ENCODE measurements at regions not wholly inside any gene's neighbourhood (a gene's known extent, or its start where the extent isn't known, plus 50 kb on each side); places are given as distances from the start of the nearest gene placed in this dataset.

DNA sequence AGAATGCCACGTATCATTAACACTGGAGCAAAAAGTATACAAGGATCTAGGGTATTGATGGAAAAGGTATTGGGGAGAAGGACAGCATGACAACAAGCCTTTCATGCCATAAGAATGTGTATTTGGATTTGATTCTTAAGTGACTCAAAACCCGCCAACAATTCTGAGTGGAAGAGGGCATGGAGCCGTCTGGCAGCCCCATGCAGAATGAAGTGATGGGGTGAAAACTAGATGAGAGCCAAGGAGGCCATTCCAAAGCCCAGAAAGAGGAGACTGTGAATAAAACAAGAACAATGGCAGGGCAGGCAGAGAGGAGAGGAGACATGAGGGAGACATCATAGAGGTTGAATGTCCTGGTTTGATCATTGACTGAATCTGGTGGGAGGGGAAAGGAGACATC lies 272.3 kb upstream of the WWC1 start:
- no peak for DNase-seq (ENCODE audit: low read depth)

GRCh38 chr5:168020542-168021294 lies 270.7 kb upstream of the WWC1 start:
- no peak for DNase-seq (ENCODE audit: low read depth)

GRCh38 chr5:168022446-168023169 lies 268.8 kb upstream of the WWC1 start:
- DNase-seq (ENCODE audit: low read depth), result no peak

DNA sequence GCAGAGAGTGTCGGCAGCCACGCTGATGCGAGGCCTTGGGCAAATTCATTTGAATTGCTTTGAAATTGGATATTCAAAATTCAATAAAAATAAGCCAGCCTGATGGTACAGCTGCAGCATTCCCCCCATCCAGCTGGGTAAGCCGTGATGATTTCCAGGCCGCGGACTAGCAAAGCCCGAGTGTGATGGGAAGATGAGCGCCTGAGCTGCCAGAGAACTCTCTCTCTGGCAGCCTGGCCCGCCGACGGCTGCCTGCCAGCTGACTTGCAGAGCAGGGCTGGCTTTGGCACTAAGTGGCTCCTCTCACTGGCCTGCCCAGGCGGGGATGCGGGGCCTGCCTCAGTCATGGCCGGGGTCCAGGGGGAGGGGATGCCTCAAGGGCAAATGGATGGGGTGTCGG lies 268.3 kb upstream of the WWC1 start:
- no peak for DNase-seq (ENCODE audit: low read depth)

- DNase-seq (ENCODE audit: low read depth), result no peak
Measured at GRCh38 chr5:168024306-168024705, 267.1 kb upstream of the WWC1 start.

DNA sequence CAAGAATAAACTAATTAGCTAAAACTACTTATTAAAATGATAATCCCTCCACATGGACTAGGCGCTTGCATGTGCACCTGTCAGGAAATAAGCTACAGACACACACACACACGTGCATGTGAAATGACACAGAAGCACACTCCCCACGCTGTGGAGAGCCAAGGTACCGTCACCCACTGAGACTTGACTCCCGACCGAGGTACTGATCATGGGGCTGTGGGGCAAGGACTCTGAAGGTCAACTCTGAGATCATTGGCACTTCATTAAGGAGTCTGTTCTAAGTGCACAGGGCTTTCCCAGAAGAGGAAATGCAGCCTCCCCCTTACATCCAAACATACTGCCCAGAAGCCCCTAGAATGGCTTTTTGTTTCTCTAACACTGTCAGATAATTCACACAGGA lies 264.4 kb upstream of the WWC1 start:
- DNase-seq (ENCODE audit: low read depth), result no peak

GRCh38 chr5:168030912-168031311 lies 260.5 kb upstream of the WWC1 start:
- no peak for DNase-seq (ENCODE audit: low read depth)

DNA sequence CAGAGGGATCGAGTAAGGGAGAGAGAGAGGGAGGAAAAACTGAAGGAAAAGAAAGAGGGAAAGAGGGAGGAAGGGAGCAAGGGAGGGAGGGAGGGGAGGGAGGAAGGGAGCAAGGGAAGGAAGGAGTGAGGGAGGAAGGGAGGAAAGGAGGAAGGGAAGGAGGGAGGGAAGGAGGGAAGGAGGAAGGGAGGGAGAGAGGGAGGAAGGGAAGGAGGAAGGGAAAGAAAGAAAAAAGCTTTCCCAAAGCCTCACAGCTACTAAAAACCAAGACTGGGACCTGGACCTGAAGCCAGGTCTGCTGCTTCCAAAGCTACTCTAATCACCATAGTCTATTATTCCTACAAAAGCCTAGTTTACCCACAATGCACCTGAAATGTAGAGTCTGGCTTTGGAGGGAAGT lies 259.8 kb upstream of the WWC1 start:
- DNase-seq (ENCODE audit: low read depth), result no peak

DNA sequence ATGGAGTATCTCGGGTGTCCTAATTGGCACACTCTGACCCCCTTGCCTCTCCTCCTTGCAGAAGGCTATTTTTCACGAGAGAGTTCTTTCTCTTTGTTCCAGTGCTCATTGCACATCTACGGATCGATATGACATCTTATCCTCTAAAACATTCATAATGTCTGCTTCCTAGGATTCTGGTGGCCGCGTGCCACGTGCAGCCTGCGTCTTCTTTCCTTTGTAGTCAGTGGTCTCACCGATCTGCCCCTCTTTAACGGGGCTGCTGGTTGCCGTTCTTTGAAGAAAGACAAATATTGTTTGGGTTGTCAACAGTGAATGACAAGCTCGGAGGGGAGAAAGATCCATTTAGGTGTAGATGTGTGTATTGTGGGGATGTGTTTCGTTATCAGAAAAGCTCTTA lies 252.4 kb upstream of the WWC1 start:
- DNase-seq (ENCODE audit: low read depth), result no peak

- no peak for DNase-seq (ENCODE audit: low read depth)
Measured at GRCh38 chr5:168039566-168040248, 251.7 kb upstream of the WWC1 start.

GRCh38 chr5:168041583-168041982 lies 249.9 kb upstream of the WWC1 start:
- DNase-seq (ENCODE audit: low read depth), result no peak

DNA sequence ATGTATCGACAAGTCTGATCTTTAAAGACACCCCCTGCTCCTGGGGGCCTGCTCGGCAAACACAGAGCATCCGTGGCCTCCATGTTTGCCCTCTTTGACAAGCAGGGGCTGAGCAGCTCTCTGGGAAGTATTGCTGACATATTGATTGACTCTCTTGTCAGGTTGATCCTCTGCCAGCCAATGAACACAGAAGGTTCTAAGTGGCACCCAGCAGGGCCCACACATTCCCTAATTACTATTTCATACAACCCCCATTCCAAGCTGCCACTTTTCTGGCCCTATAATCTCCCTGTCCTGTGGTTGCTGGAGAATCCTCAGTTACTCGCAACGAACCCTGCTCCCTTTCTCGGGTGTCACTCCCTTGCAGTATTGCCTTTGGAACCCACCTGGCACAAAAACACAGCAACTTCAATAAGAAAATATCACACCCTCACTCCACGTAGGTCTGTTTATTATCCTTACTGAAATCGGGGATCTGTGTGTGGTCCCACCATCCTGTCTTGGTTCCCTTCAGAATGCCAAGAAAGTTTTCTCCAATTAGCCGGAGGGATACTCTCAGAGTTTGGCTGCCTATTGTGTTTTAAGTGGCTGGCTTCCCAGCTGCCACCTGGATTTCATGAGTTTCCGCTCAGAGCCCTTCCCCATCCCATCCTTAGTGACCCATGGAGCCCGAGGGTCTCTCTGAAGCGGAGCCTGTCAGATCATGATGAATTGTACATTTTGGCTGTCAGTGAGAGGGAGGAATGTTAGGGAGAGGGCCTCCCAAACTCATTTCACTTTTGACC lies 249.0 kb upstream of the WWC1 start:
- no peak for DNase-seq (ENCODE audit: low read depth)

DNA sequence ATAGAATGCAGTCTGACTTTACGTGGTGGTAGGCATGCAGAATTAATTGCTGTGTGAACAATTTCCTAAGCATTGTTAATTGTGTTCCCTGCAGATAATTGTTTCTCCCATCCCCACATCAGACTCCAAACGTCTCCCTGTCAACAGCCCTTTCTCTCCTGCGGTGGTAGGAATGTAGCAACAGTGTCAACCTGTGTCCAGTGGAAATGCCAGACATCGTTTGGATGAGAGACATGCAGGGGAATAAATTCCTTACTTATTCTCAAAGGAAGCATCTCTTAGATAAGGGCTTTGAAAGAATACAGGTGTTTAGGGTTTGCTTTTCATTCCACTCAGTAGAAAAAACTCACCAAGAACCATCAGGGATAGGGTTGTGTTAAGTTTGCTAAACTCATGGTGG lies 245.3 kb upstream of the WWC1 start:
- DNase-seq (ENCODE audit: low read depth), result no peak

DNA sequence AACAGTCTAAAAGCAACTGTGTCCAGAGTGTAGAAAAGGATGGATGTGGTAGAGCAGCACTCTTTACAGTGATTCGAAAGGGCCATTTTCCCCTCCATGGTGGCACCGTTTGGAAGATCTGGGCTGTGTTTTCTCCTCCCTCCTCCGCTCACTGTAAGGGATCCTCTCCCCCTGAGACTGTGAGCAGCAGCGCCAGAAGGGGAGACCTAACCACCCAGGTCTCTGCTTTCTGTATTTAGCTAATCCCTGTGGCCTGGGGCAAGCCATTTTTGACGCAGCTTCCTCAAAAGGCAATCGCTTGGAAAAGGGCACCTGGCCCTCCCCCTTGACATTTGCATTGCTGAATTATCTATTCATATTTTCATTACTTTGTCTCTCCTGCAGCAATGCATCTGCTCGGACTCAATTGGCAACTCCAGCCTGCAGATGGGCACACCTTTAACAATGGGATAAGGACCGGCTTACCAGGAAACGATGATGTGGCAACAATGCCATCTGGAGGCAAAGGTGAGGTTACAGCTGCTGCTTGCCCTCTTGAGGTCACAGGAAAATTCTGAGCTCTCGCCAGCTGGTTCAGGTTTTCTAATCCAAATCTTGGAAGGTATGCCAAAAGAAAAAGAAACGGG lies 244.3 kb upstream of the WWC1 start:
- DNase-seq (ENCODE audit: low read depth), result no peak

GRCh38 chr5:168047669-168048111 lies 243.8 kb upstream of the WWC1 start:
- DNase-seq (ENCODE audit: low read depth), result no peak

GRCh38 chr5:168048486-168048885 lies 243.0 kb upstream of the WWC1 start:
- DNase-seq (ENCODE audit: low read depth), result no peak

DNA sequence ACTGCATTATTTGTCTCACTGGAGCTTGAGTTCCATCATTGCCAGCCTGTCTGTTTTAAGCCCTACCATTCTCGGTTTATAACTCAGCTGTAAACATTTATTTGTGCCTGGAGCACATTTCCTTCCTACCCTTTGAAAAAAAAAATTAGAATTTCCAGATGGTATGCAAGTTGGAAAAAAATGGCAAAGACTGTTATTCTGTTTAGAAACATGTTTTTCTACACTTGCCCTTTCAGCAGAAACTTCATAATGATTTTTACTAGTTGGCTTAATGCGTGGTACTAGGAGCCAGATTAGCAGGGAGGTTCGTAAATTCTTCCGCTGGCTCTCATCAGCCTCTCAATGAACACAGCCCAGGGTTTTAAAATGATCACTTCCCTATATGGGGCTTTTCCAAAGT lies 238.8 kb upstream of the WWC1 start:
- no peak for DNase-seq (ENCODE audit: low read depth)

GRCh38 chr5:168054091-168054490 lies 237.4 kb upstream of the WWC1 start:
- no peak for DNase-seq (ENCODE audit: low read depth)

DNA sequence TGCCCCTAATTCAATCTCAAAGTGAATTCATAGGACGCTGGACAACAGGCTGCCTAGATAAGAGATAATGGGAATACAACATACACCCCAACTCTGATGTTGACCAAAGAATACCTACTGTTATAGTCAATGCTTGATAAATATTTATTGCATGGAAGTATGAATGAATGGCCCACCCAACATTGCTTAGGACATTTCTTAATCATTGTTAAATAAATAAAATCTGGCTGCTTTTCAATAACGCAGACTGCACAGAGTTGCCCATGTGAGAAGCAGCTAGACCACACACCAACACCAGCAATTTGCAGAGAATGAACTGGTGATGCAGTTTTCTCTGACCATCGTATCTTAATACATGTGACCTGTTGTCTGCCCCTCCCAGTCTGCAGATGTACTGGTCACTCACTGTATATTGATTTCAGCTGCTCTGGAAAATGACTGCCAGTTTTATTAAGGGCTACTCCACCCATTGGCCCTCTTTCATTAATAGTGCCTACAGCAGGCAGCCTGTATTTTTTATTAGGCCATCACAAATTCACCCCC lies 236.2 kb upstream of the WWC1 start:
- no peak for DNase-seq (ENCODE audit: low read depth)

DNA sequence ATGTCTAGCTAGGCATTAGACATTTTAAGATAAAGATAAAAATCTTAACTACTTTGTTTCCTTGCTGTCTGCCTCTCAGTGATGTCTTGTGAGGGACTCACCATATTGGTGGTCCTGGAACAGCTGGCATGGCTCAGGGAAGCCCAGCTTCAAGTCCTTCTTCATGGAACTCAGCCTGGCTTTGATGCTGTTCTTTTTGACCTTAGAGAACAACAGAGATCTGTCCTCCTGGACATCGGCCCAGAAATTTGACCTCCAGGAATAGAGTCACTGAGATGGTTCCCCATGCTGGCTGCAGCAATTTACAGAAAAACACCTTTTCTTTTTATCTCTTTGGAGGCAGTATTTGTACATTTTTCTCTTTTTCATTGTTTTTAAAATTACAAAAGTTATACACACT lies 235.5 kb upstream of the WWC1 start:
- DNase-seq (ENCODE audit: low read depth), result no peak

- no peak for DNase-seq (ENCODE audit: low read depth)
Measured at GRCh38 chr5:168056499-168057182, 234.8 kb upstream of the WWC1 start.
